Lower leg skin (tissue), 4 donors: ENCODE measurements at regions not wholly inside any gene's neighbourhood (a gene's known extent, or its start where the extent isn't known, plus 50 kb on each side); places are given as distances from the start of the nearest gene placed in this dataset.

Experiments
- DNase-seq, 2 donors: peaks; one replicate each; pipeline ENCODE4 v3.0.0-alpha.2; 2019; ENCODE audit warnings: low spot score in 2 of 2
- H3K4me3 ChIP-seq: fragments of 200-600 bp; sonication (generic); 2 replicates; pipeline ENCODE4 v1.5.1; 2017; ENCODE audit warnings: mild to moderate bottlenecking, low read depth; ENCODE audit not compliant: poor library complexity, severe bottlenecking
- POLR2A ChIP-seq, 2 donors: fragments of 450-650 bp; IDR thresholded peaks; one replicate each; pipeline ENCODE4 v1.6.1; 2016 to 2017; ENCODE audit warnings: antibody characterized with exemption in 2 of 2, mild to moderate bottlenecking in 1 of 2, moderate library complexity in 1 of 2
- WGBS, 2 donors: methylation state at CpG; one replicate each; pipeline ENCODE4 v1.1.5; 2018; 5-methylcytosine and 5-hydroxymethylcytosine counted together
- intact Hi-C: fragments of 100-400 bp; cut with DNase I; formaldehyde crosslinking; loops from one replicate; pipeline ENCODE4 v1.15.0; 2023; ENCODE audit warnings: low total_unique reads
- TF ChIP-seq, protein P1 (sequence below), 3 donors: fragments of 450-650 bp; IDR thresholded peaks; one replicate each; pipeline ENCODE4 v1.5.1; 2016; ENCODE audit warnings: antibody characterized with exemption in 3 of 3, mild to moderate bottlenecking in 3 of 3, moderate library complexity in 2 of 3

DNA sequence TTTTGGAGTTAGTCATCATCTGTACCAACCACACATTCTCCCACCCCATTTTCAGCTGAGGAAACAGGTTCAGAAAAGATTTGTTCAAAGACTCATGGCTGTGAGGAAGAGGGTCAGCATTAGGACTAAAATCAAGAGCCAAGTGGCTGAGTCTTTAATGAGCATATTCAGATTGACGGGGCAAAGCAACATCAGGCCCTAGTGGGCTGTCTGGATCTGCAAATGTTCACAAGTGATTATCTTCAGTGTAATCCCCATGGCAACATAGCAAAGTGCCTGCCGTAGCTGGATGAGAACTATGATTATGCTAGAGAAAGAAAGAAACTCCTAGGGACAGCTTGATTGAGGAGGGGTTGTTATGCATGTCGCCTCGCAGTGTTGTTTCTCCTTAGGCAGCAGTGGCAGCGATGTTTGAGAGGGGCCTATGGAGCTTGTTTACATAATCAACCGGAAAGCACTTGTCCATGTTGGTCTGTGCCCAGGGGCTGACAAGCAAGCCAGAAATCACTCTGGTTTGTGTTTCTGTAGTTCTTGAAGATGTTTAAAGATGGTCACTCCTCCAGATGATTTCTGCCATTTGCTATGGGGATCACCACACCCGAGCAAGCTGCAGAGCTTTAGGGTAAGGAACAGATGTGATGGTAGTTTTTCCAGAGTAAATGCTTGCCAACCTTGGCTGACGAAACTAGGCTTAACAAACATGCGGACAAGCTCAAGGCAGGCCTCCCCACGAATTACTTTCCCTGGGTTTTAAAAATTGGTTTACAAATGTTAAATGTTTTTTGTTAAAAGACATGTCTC is 124.3 kb upstream of the MLIP start:
- DNase-seq: no peak
- intact Hi-C loops: loop anchor here (10.0 kb wide), 1 partner anchor 1078 kb away; no protein-coding TSS in a partner anchor
- no peak overlapping the region for H3K4me3 ChIP-seq
- TF ChIP-seq POLR2A (IDR thresholded peaks at IDR 0.05): no peak
- TF ChIP-seq, protein P1, sequence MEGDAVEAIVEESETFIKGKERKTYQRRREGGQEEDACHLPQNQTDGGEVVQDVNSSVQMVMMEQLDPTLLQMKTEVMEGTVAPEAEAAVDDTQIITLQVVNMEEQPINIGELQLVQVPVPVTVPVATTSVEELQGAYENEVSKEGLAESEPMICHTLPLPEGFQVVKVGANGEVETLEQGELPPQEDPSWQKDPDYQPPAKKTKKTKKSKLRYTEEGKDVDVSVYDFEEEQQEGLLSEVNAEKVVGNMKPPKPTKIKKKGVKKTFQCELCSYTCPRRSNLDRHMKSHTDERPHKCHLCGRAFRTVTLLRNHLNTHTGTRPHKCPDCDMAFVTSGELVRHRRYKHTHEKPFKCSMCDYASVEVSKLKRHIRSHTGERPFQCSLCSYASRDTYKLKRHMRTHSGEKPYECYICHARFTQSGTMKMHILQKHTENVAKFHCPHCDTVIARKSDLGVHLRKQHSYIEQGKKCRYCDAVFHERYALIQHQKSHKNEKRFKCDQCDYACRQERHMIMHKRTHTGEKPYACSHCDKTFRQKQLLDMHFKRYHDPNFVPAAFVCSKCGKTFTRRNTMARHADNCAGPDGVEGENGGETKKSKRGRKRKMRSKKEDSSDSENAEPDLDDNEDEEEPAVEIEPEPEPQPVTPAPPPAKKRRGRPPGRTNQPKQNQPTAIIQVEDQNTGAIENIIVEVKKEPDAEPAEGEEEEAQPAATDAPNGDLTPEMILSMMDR (IDR thresholded peaks at IDR 0.05): no peak
- 36 to 48% methylated on average over 10 of the region's 10 CpGs for WGBS, 2 donors

DNA sequence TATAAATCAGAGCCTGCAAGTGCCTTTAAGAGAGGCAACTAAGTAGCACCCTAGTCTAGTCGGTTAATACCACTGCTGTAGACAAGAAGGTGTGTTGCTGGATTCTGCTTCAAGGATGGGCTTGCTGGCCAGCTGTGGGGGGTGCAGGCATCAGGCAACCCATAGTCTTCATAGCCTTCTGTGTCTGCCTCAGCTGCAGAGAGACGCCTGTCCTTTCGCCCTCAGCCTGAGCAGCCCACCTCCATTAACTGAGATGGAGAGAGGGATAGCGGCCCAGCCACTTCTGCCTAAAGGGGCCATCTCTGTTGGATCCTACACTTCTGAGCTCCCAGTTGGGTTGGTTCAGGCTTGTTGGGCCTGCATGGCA is 123.7 kb upstream of the MLIP start:
- TF ChIP-seq, protein P1 (IDR thresholded peaks at IDR 0.05): no peak
- TF ChIP-seq POLR2A (IDR thresholded peaks at IDR 0.05): no peak
- intact Hi-C loops: loop anchor here (10.0 kb wide), 1 partner anchor 1077 kb away; no protein-coding TSS in a partner anchor
- DNase-seq: no peak
- no peak overlapping the region for H3K4me3 ChIP-seq
- 88 to 94% methylated on average over 4 of the region's 4 CpGs for WGBS, 2 donors

DNA sequence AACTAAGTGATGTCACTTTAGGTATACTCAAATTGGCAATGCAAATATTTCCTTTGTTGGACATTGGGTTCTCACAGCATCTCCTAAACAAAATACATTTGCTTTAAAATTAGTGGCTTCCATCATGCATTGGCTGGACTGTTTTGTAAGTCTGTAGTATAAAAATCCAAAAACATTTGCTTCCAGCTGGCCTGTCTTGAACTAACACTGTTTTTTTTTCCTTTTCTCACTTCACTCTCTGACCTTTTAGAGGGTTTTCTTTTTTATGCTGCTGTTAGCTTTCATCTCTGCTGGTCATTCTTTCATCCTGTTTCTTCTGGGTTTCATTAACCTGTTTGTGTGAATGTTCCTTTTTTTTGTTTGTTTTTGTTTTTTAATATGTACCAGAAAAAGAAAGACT is 121.7 kb upstream of the MLIP start:
- DNase-seq: no peak
- TF ChIP-seq, protein P1 (IDR thresholded peaks at IDR 0.05): no peak
- no peak for TF ChIP-seq POLR2A (IDR thresholded peaks at IDR 0.05)
- no peak overlapping the region for H3K4me3 ChIP-seq
- intact Hi-C loops: loop anchor here (10.0 kb wide), 1 partner anchor 1075 kb away; no protein-coding TSS in a partner anchor

DNA sequence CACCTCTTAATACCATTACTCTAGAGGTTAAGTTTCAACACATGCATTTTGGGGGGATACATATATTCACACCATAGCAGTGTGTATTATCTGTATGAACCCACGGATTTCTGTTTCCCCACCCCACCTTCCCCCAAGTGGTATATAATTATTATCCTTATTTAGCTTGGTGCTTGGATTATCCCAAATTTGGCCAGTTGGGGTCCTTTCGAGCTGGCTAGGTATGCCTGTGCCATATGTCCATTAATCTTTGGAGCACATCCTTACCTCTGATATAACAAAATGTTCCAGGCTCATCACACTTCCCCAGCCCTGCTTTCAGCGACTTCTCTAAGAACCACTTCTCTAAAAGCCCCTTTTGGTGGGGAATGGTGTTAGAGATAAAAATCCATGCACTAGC is 118.7 kb upstream of the MLIP start:
- 88 to 95% methylated on average over 3 of the region's 3 CpGs for WGBS, 2 donors
- TF ChIP-seq POLR2A (IDR thresholded peaks at IDR 0.05): no peak
- TF ChIP-seq, protein P1 (IDR thresholded peaks at IDR 0.05): no peak
- H3K4me3 ChIP-seq: no peak overlapping the region
- DNase-seq: no peak
- intact Hi-C loops: no loop called here

DNA sequence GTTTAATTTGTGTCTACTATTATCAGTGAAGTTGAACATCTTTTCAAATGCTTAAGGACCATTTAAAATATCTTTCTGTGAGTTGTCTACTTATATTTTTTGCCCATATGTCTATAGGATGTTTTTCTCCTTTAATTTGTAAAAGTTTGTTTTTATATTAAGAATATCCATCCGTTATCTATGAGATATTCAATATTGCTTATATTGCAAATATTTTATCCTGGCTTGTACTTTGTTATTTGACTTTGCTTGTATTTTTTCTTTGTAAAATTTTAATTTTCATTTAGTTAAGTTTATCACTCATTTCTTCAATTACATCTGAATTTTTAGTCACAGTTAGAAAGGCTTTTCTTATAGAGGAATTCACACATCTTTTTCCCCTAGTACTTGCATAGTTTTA is 117.0 kb upstream of the MLIP start:
- DNase-seq: no peak
- no peak overlapping the region for H3K4me3 ChIP-seq
- TF ChIP-seq, protein P1 (IDR thresholded peaks at IDR 0.05): no peak
- no peak for TF ChIP-seq POLR2A (IDR thresholded peaks at IDR 0.05)
- 91 to 92% methylated on average over 1 of the region's 1 CpG for WGBS, 2 donors
- intact Hi-C loops: no loop called here

DNA sequence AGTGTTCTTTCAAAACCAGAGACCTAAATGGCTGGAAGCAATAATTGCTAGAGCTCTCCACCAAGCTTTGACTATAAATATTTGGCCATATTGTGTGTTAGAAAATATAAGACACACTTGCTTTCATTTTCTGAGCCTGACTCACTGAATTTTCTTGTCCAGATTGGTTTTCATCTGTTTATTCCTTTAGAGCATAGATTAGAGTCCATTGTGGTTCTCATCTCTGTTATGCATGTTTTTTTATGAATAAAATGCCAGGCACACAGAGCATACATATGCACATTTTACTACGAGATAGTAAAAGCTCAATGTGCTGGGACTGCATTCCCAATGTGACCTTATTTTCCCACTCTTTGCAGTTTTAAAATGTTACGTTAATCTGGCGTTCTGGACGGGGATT is 115.3 kb upstream of the MLIP start:
- TF ChIP-seq POLR2A (IDR thresholded peaks at IDR 0.05): no peak
- TF ChIP-seq, protein P1 (IDR thresholded peaks at IDR 0.05): no peak
- H3K4me3 ChIP-seq: no peak overlapping the region
- intact Hi-C loops: no loop called here
- WGBS, 2 donors: 89 to 91% methylated on average over 4 of the region's 4 CpGs
- DNase-seq: no peak
